GM19328 (cell line): ENCODE measurements at regions not wholly inside any gene's neighbourhood (a gene's known extent, or its start where the extent isn't known, plus 50 kb on each side); places are given as distances from the start of the nearest gene placed in this dataset.
"Not testable (repeated sequence)": the region's sequence is repeated elsewhere in the genome, so short reads cannot be mapped to it uniquely, and the experiment has no call there.

Experiments used
- ATAC-seq: cut with Tn5 transposase; IDR thresholded peaks from one replicate; pipeline ENCODE4 v1.9.1; 2021; ENCODE audit warnings: mild to moderate bottlenecking, moderate library complexity; ENCODE audit not compliant: unreplicated experiment

- no peak for ATAC-seq
Observed at GRCh38 chr14:89469210-89470198, 52.5 kb upstream of the FOXN3 start.

DNA sequence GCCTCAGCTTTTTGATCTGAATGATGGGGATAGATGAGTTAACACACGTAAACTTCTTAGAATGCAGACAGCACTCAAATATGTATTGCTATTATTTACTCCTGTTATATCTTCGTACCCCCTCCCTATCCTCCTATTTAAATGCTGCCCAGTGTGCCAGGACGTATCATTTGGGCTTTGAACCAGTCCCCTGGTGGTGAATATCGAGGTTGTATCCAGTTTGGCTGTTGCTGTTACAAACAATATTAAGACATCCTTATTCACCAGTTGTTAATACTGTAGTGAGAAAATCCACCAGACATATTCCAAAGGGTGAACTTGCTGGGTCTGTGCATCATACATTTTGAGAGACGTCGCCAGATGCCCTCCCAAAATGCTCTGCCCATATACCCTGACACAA is 51.5 kb upstream of the FOXN3 start:
- ATAC-seq = no peak

GRCh38 chr14:89468030-89468429 is 51.0 kb upstream of the FOXN3 start:
- ATAC-seq = not testable (repeated sequence)

- ATAC-seq = no peak
Observed at GRCh38 chr14:89466944-89467343, 49.9 kb upstream of the FOXN3 start.
